Ishikawa (cell line): ENCODE measurements at regions not wholly inside any gene's neighbourhood (a gene's known extent, or its start where the extent isn't known, plus 50 kb on each side); places are given as distances from the start of the nearest gene placed in this dataset.

Experiments used
- CEBPB ChIP-seq: IDR thresholded peaks from 2 replicates; pipeline ENCODE4 v1.6.1; 2012
- CREB1 ChIP-seq: IDR thresholded peaks from 2 replicates; pipeline ENCODE4 v1.6.1; 2012; ENCODE audit warnings: low read depth
- EP300 ChIP-seq: IDR thresholded peaks from 2 replicates; pipeline ENCODE4 v1.6.1; 2012; ENCODE audit warnings: borderline replicate concordance
- TAF1 ChIP-seq: IDR thresholded peaks from 2 replicates; pipeline ENCODE4 v1.6.1; 2012; ENCODE audit warnings: low read depth, mild to moderate bottlenecking
- TEAD4 ChIP-seq: IDR thresholded peaks from 2 replicates; pipeline ENCODE4 v1.6.1; 2012
- YY1 ChIP-seq: IDR thresholded peaks from 2 replicates; pipeline ENCODE4 v1.6.1; 2012; ENCODE audit warnings: low read depth
- TF ChIP-seq, protein P1 (sequence below): IDR thresholded peaks from 2 replicates; pipeline ENCODE4 v1.6.1; 2012

DNA sequence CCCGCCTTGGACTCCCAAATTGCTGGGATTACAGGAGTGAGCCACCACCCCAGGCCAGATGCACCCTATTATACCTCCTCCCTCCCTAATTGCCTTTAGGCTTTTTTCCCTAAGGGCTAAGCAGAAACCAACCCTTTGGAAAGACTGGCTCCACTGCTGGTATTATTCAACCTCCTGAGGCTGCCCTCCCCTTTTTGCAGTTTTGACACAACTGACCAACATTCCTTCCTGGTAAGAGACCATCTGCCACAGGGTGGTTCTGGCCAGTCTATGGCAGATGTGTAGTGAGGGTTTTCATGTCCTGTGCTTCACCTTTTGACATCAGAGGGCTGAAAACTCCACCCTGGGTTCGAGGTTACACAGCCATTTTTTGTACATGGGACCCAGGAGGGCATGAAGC is 1785.3 kb upstream of the CELF4 start:
- TF ChIP-seq YY1, result no peak
- TF ChIP-seq TAF1, result no peak
- no peak for TF ChIP-seq TEAD4
- no peak for TF ChIP-seq CEBPB
- no peak for TF ChIP-seq CREB1
- TF ChIP-seq EP300, result no peak
- TF ChIP-seq, protein P1, sequence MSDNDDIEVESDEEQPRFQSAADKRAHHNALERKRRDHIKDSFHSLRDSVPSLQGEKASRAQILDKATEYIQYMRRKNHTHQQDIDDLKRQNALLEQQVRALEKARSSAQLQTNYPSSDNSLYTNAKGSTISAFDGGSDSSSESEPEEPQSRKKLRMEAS, result no peak
